Testis (tissue), 2 donors: ENCODE measurements at regions not wholly inside any gene's neighbourhood (a gene's known extent, or its start where the extent isn't known, plus 50 kb on each side); places are given as distances from the start of the nearest gene placed in this dataset.

Experiments
- POLR2A ChIP-seq: fragments of 450-650 bp; IDR thresholded peaks from one replicate; pipeline ENCODE4 v1.6.1; 2017; ENCODE audit warnings: antibody characterized with exemption, mild to moderate bottlenecking, moderate library complexity
- TF ChIP-seq, protein P1 (sequence below), 3 experiments: fragments of 450-650 bp in 2 of 3; fragments of 200-600 bp in 1 of 3; sonication (generic) in 1 of 3; IDR thresholded peaks; one replicate each; pipeline ENCODE4 v1.5.1; 2016 to 2019; ENCODE audit warnings: antibody characterized with exemption in 3 of 3, mild to moderate bottlenecking in 2 of 3, moderate library complexity in 1 of 3

DNA sequence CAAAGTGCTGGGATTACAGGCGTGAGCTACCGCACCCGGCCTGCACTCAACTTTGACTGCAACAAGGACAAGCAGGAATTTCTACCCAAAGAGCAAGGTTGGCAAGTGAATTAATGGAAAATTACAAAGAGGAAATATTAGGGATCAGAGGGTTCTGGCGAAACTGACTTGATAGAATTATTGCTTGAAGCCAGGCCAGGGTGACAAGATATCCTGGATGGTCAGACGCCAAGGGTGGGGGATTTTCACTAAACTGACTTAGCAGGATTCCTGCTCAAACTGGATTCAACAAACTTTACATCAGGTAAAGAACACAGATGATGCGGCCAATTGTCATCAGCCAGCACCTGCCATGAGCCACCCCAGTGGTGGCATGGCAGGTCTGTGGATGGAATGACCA, 603.6 kb upstream of the MGMT start:
- TF ChIP-seq, protein P1, sequence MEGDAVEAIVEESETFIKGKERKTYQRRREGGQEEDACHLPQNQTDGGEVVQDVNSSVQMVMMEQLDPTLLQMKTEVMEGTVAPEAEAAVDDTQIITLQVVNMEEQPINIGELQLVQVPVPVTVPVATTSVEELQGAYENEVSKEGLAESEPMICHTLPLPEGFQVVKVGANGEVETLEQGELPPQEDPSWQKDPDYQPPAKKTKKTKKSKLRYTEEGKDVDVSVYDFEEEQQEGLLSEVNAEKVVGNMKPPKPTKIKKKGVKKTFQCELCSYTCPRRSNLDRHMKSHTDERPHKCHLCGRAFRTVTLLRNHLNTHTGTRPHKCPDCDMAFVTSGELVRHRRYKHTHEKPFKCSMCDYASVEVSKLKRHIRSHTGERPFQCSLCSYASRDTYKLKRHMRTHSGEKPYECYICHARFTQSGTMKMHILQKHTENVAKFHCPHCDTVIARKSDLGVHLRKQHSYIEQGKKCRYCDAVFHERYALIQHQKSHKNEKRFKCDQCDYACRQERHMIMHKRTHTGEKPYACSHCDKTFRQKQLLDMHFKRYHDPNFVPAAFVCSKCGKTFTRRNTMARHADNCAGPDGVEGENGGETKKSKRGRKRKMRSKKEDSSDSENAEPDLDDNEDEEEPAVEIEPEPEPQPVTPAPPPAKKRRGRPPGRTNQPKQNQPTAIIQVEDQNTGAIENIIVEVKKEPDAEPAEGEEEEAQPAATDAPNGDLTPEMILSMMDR (IDR thresholded peaks at IDR 0.05): no peak
- TF ChIP-seq POLR2A: no peak
